OCI-LY3 (cell line): ENCODE measurements at regions not wholly inside any gene's neighbourhood (a gene's known extent, or its start where the extent isn't known, plus 50 kb on each side); places are given as distances from the start of the nearest gene placed in this dataset.

Source experiments
- CTCF ChIP-seq: fragments of 200-600, 300-600 bp; sonication (generic); IDR thresholded peaks from 2 replicates; pipeline ENCODE4 v1.5.1; 2014; ENCODE audit warnings: antibody characterized with exemption, low read length, low read depth
- EZH2phosphoT487 ChIP-seq: fragments of 200-600 bp; shearing (Covaris generic); IDR thresholded peaks from 2 replicates; pipeline ENCODE4 v1.6.1; 2018; ENCODE audit warnings: antibody characterized with exemption, mixed run types, low read depth

- TF ChIP-seq EZH2phosphoT487 (no peak), CTCF (no peak)
Observed at GRCh38 chr13:54573186-54573585, 1544.6 kb downstream of the OLFM4 start.
